Tibial artery (tissue), 4 donors: ENCODE measurements at regions not wholly inside any gene's neighbourhood (a gene's known extent, or its start where the extent isn't known, plus 50 kb on each side); places are given as distances from the start of the nearest gene placed in this dataset.

Experiments used
- DNase-seq, 2 donors: peaks; one replicate each; pipeline ENCODE4 v3.0.0-alpha.2; 2019
- H3K27ac ChIP-seq, 2 donors: fragments of 200-600 bp; sonication (generic) in 1 of 2; 1 replicate in 1 of 2; 2 replicates in 1 of 2; pipeline ENCODE4 v1.5.1; 2018 to 2019; ENCODE audit warnings: mild to moderate bottlenecking in 1 of 2
- H3K27me3 ChIP-seq, 2 donors: fragments of 200-600 bp; sonication (generic) in 1 of 2; one replicate each; pipeline versions ENCODE4 v1.5.1 to v1.6.0; 2016 to 2019
- H3K36me3 ChIP-seq, 3 donors: fragments of 200-600 bp; sonication (generic) in 2 of 3; one replicate each; pipeline ENCODE4 v1.5.1; 2016 to 2019; ENCODE audit warnings: mild to moderate bottlenecking in 2 of 3
- H3K4me1 ChIP-seq, 4 donors: fragments of 200-600 bp; sonication (generic) in 2 of 4; 1 replicate in 3 of 4; 2 replicates in 1 of 4; pipeline ENCODE4 v1.5.1; 2016 to 2019
- H3K4me3 ChIP-seq, 2 donors: fragments of 200-600 bp; sonication (generic) in 1 of 2; 1 replicate in 1 of 2; 2 replicates in 1 of 2; pipeline ENCODE4 v1.5.1; 2018 to 2019; ENCODE audit warnings: mild to moderate bottlenecking in 2 of 2
- H3K9me3 ChIP-seq, 3 donors: fragments of 200-600 bp; sonication (generic) in 1 of 3; one replicate each; pipeline ENCODE4 v1.5.1; 2016 to 2019
- CTCF ChIP-seq, 2 experiments: fragments of 200-600 bp in 1 of 2; fragments of 450-650 bp in 1 of 2; IDR thresholded peaks; one replicate each; pipeline ENCODE4 v1.5.1; 2017 to 2019; ENCODE audit warnings: antibody characterized with exemption in 2 of 2, mild to moderate bottlenecking in 1 of 2, moderate library complexity in 1 of 2
- intact Hi-C: fragments of 100-400 bp; cut with DNase I; formaldehyde crosslinking; loops from one replicate; pipeline ENCODE4 v1.15.0; 2023; ENCODE audit warnings: low total_unique reads

GRCh38 chr3:82240322-82240721, 478.9 kb upstream of the GBE1 start:
- no peak overlapping the region for H3K4me3 ChIP-seq
- intact Hi-C loops, result no loop called here
- no peaks in the 10 kb centered on the region for H3K4me1 ChIP-seq
- H3K36me3 ChIP-seq, result no peaks in the 10 kb centered on the region
- no peaks in the 10 kb centered on the region for H3K9me3 ChIP-seq
- no peaks in the 10 kb centered on the region for H3K27me3 ChIP-seq
- TF ChIP-seq CTCF (IDR thresholded peaks at IDR 0.05), result no peak
- DNase-seq, result no peak
- H3K27ac ChIP-seq, result no peak overlapping the region

GRCh38 chr3:82236257-82236656, 474.8 kb upstream of the GBE1 start:
- Histone ChIP-seq H3K4me1 (no peaks in the 10 kb centered on the region), H3K4me3 (no peak overlapping the region), H3K27ac (no peak overlapping the region), H3K36me3 (no peaks in the 10 kb centered on the region), H3K27me3 (no peaks in the 10 kb centered on the region), H3K9me3 (no peaks in the 10 kb centered on the region)
- TF ChIP-seq CTCF (IDR thresholded peaks at IDR 0.05), result no peak
- DNase-seq, result no peak
- intact Hi-C loops, result no loop called here

GRCh38 chr3:82229397-82229796, 468.0 kb upstream of the GBE1 start:
- TF ChIP-seq CTCF (IDR thresholded peaks at IDR 0.05), result no peak
- H3K4me3 ChIP-seq, result no peak overlapping the region
- H3K4me1 ChIP-seq, result no peaks in the 10 kb centered on the region
- no peaks in the 10 kb centered on the region for H3K36me3 ChIP-seq
- no peaks in the 10 kb centered on the region for H3K9me3 ChIP-seq
- no peak for DNase-seq
- no peak overlapping the region for H3K27ac ChIP-seq
- no peaks in the 10 kb centered on the region for H3K27me3 ChIP-seq
- intact Hi-C loops, result no loop called here

GRCh38 chr3:82224661-82225060, 463.2 kb upstream of the GBE1 start:
- H3K27me3 ChIP-seq, result no peaks in the 10 kb centered on the region
- intact Hi-C loops, result no loop called here
- H3K27ac ChIP-seq, result no peak overlapping the region
- TF ChIP-seq CTCF (IDR thresholded peaks at IDR 0.05), result no peak
- no peaks in the 10 kb centered on the region for H3K36me3 ChIP-seq
- no peak overlapping the region for H3K4me3 ChIP-seq
- no peaks in the 10 kb centered on the region for H3K4me1 ChIP-seq
- peaks cover 0 to 6% (median 0%) of the 10 kb centered on the region in 3 donors for H3K9me3 ChIP-seq
- no peak for DNase-seq

- Histone ChIP-seq H3K4me3 (no peak overlapping the region), H3K27me3 (no peaks in the 10 kb centered on the region), H3K27ac (no peak overlapping the region), H3K4me1 (no peaks in the 10 kb centered on the region), H3K36me3 (no peaks in the 10 kb centered on the region), H3K9me3 (peaks cover 0 to 6% (median 0%) of the 10 kb centered on the region in 3 donors)
- TF ChIP-seq CTCF (IDR thresholded peaks at IDR 0.05), result no peak
- no peak for DNase-seq
- intact Hi-C loops, result no loop called here
Observed at GRCh38 chr3:82222401-82222800, 461.0 kb upstream of the GBE1 start.

- Histone ChIP-seq H3K27me3 (no peaks in the 10 kb centered on the region), H3K27ac (no peak overlapping the region), H3K9me3 (no peaks in the 10 kb centered on the region), H3K4me3 (no peak overlapping the region), H3K4me1 (no peaks in the 10 kb centered on the region), H3K36me3 (no peaks in the 10 kb centered on the region)
- no peak for DNase-seq
- no peak for TF ChIP-seq CTCF (IDR thresholded peaks at IDR 0.05)
- intact Hi-C loops, result no loop called here
Observed at GRCh38 chr3:82217571-82217970, 456.1 kb upstream of the GBE1 start.
